ENCODE measurements at regions not wholly inside any gene's neighbourhood (a gene's known extent, or its start where the extent isn't known, plus 50 kb on each side); places are given as distances from the start of the nearest gene placed in this dataset.

DNA sequence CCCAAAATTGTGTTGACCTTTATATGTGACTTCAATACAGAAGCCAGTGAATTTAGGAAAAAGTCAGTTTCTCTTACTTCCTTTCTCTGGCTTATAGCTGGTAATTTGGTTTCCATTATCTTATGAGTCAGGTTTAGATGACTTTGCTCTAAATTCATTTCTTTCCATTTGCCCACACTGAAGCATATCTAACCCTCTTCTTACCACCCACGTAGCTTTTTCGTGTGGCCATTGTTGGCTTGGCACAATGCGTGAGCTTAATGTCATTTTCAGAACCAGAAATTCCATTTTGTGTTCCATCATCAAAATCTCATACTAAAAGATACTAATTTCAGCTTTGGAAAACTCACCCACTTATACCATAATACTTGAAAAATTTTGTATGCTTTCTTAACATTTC, 271.2 kb downstream of the INHBA start:
- no peak for DNase-seq
- no peaks in the 10 kb centered on the region for H3K4me1 ChIP-seq
- ATAC-seq: no peak
- H3K36me3 ChIP-seq: no peaks in the 10 kb centered on the region
- no peaks in the 10 kb centered on the region for H3K27me3 ChIP-seq
- TF ChIP-seq CTCF (IDR thresholded peaks at IDR 0.05): no peak
- peaks cover 0 to 4% of the 10 kb centered on the region in 2 donors for H3K9me3 ChIP-seq
- H3K4me3 ChIP-seq: no peak overlapping the region
- intact Hi-C loops (cut with DNase I): no loop called here
- no peak overlapping the region for H3K27ac ChIP-seq

- Histone ChIP-seq H3K27ac (no peak overlapping the region), H3K9me3 (no peaks in the 10 kb centered on the region), H3K4me1 (no peaks in the 10 kb centered on the region), H3K27me3 (no peaks in the 10 kb centered on the region), H3K4me3 (no peak overlapping the region), H3K36me3 (no peaks in the 10 kb centered on the region)
- intact Hi-C loops (cut with DNase I): no loop called here
- no peak for TF ChIP-seq CTCF (IDR thresholded peaks at IDR 0.05)
- ATAC-seq (peak; percentile 35), DNase-seq (peak in 2 of 4 donors; percentile 18 to 40)
Measured at GRCh38 chr7:41428381-41428780, 274.5 kb downstream of the INHBA start.

DNA sequence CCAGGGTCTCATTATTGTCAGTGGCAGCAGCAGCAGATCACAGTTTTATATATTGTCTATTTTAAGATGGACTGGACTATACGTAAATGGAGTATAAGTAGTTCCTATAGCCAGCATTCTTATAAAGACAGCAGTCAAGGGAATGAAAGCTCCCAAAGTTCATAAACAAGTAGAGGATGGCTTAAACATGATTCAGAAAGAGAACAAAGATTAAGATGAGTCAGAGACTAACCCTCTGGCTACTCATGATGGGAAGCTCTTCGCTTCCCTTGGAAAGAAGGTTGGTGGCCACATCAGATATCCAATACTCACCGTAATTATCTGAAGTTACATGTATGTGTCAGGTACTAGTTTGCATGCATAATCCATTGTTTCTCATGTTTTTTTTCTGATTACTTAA, 277.0 kb downstream of the INHBA start:
- Histone ChIP-seq H3K4me1 (no peaks in the 10 kb centered on the region), H3K27ac (no peak overlapping the region), H3K4me3 (no peak overlapping the region), H3K27me3 (no peaks in the 10 kb centered on the region), H3K36me3 (no peaks in the 10 kb centered on the region), H3K9me3 (no peaks in the 10 kb centered on the region)
- DNase-seq (no peak), ATAC-seq (no peak)
- intact Hi-C loops (cut with DNase I): no loop called here
- TF ChIP-seq CTCF (IDR thresholded peaks at IDR 0.05): no peak

DNA sequence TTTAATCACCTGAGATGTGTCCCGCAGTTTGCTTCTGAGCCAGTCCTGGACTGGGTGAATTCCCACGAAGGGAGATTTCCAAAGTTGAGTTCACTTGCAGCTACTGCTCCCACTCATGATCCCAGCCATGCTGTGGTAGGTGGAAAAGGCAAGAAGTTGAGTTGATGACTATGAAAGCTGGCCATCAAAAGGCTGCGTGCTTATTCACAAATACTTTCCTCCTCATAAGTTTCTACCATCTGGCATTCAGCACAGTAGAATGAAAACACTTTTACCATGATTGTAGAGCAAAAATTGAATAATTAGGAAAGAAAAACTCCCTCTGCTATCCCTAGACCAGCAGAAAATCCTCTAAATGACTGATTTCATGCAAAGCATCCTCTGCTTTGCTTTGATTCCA, 281.8 kb downstream of the INHBA start:
- Histone ChIP-seq H3K4me1 (no peaks in the 10 kb centered on the region), H3K9me3 (no peaks in the 10 kb centered on the region), H3K27me3 (no peaks in the 10 kb centered on the region), H3K4me3 (no peak overlapping the region), H3K36me3 (no peaks in the 10 kb centered on the region), H3K27ac (no peak overlapping the region)
- TF ChIP-seq CTCF (IDR thresholded peaks at IDR 0.05): no peak
- DNase-seq (no peak), ATAC-seq (no peak)
- intact Hi-C loops (cut with DNase I): no loop called here

GRCh38 chr7:41420421-41420820, 282.5 kb downstream of the INHBA start:
- Histone ChIP-seq H3K4me1 (no peaks in the 10 kb centered on the region), H3K27ac (no peak overlapping the region), H3K36me3 (no peaks in the 10 kb centered on the region), H3K27me3 (no peaks in the 10 kb centered on the region), H3K4me3 (no peak overlapping the region), H3K9me3 (no peaks in the 10 kb centered on the region)
- intact Hi-C loops (cut with DNase I): no loop called here
- no peak for DNase-seq
- no peak for TF ChIP-seq CTCF (IDR thresholded peaks at IDR 0.05)
- no peak for ATAC-seq

Data from left lung (tissue), 4 donors.